ENCODE measurements at regions not wholly inside any gene's neighbourhood (a gene's known extent, or its start where the extent isn't known, plus 50 kb on each side); places are given as distances from the start of the nearest gene placed in this dataset.

- peaks cover 5% of the 10 kb centered on the region for H3K27me3 Mint-ChIP-seq
- CTCF ChIA-PET = no interaction called here
- DNase-seq = no peak
These were observed 110.1 kb downstream of the ZNF326 start for GRCh38 chr1:90104941-90105538.

GRCh38 chr1:90100566-90100965 lies 105.7 kb downstream of the ZNF326 start:
- intact Hi-C loops (cut with micrococcal nuclease) = no loop called here
- H3K9me3 Mint-ChIP-seq = no peaks in the 10 kb centered on the region
- CTCF ChIA-PET = no interaction called here

More at GRCh38 chr1:90104941-90105538, 110.1 kb downstream of the ZNF326 start:
- intact Hi-C loops (cut with micrococcal nuclease) = no loop called here
- H3K27ac Mint-ChIP-seq = no peak overlapping the region
- no peaks in the 10 kb centered on the region for H3K36me3 Mint-ChIP-seq
- no peak overlapping the region for H3K4me3 Mint-ChIP-seq
- H3K9me3 Mint-ChIP-seq = no peaks in the 10 kb centered on the region
- no peaks in the 10 kb centered on the region for H3K4me1 Mint-ChIP-seq (ENCODE audit: low read depth)
- POLR2A ChIA-PET = no interaction called here

GRCh38 chr1:90092441-90092840 lies 97.5 kb downstream of the ZNF326 start:
- intact Hi-C loops (cut with micrococcal nuclease) = no loop called here
- Mint-ChIP-seq H3K4me1 (ENCODE audit: low read depth) (no peaks in the 10 kb centered on the region), H3K36me3 (no peaks in the 10 kb centered on the region), H3K27me3 (peaks cover 10% of the 10 kb centered on the region), H3K4me3 (no peak overlapping the region), H3K27ac (no peak overlapping the region), H3K9me3 (no peaks in the 10 kb centered on the region)
- ChIA-PET POLR2A (no interaction called here), CTCF (no interaction called here)
- no peak for DNase-seq

More at GRCh38 chr1:90100566-90100965, 105.7 kb downstream of the ZNF326 start:
- no peak for DNase-seq
- Mint-ChIP-seq H3K36me3 (no peaks in the 10 kb centered on the region), H3K4me3 (no peak overlapping the region), H3K27ac (no peak overlapping the region), H3K27me3 (no peaks in the 10 kb centered on the region), H3K4me1 (ENCODE audit: low read depth) (no peaks in the 10 kb centered on the region)
- POLR2A ChIA-PET = no interaction called here
